ENCODE measurements at regions not wholly inside any gene's neighbourhood (a gene's known extent, or its start where the extent isn't known, plus 50 kb on each side); places are given as distances from the start of the nearest gene placed in this dataset.
"Not testable (repeated sequence)": the region's sequence is repeated elsewhere in the genome, so short reads cannot be mapped to it uniquely, and the experiment has no call there.

GRCh38 chr13:84745051-84745551 is 862.8 kb upstream of the SLITRK1 start:
- DNase-seq (ENCODE audit: low spot score), result no peak

- no peak for DNase-seq (ENCODE audit: low spot score)
Observed at GRCh38 chr13:84744203-84744602, 861.9 kb upstream of the SLITRK1 start.

GRCh38 chr13:84741253-84741652 is 859.0 kb upstream of the SLITRK1 start:
- no peak for DNase-seq (ENCODE audit: low spot score)

GRCh38 chr13:84739021-84739420 is 856.7 kb upstream of the SLITRK1 start:
- DNase-seq (ENCODE audit: low spot score), result no peak

GRCh38 chr13:84737661-84738060 is 855.4 kb upstream of the SLITRK1 start:
- no peak for DNase-seq (ENCODE audit: low spot score)

GRCh38 chr13:84730376-84730775 is 848.1 kb upstream of the SLITRK1 start:
- DNase-seq (ENCODE audit: low spot score), result no peak

GRCh38 chr13:84705982-84706710 is 823.9 kb upstream of the SLITRK1 start:
- DNase-seq (ENCODE audit: low spot score), result no peak

DNA sequence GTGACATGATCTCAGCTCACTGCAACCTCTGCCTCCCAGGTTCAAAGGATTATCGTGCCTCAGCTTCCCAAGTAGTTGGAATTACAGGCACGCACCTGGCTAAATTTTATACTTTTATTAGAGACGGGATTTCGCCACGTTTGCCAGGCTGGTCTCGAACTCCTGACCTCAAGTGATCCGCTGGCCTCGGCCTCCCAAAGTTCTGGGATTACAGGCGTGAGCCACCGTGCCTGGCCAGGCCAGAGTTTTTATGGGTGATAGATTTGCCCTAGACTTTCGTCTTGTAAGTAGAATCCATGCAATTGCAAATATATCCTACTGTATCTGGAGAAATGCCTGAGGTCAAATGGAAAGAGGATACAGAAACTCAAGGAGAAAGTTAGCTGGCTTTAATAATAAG is 819.9 kb upstream of the SLITRK1 start:
- DNase-seq (ENCODE audit: low spot score), result no peak

DNA sequence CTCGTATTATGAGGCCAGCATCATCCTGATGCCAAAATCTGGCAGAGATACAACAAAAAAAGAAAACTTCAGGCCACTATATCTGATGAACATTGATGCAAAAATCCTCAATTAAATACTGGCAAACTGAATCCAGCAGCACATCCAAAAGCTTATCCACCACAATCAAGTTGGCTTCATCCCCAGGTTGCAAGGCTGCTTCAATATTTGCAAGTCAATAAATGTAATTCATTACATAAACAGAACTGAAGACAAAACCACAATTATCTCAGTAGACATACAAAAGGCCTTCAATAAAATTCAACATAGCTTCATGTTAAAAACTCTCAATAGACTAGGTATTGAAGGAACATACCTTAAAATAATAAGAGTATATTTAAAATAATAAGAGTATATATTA is 815.3 kb upstream of the SLITRK1 start:
- not testable (repeated sequence) for DNase-seq (ENCODE audit: low spot score)

DNA sequence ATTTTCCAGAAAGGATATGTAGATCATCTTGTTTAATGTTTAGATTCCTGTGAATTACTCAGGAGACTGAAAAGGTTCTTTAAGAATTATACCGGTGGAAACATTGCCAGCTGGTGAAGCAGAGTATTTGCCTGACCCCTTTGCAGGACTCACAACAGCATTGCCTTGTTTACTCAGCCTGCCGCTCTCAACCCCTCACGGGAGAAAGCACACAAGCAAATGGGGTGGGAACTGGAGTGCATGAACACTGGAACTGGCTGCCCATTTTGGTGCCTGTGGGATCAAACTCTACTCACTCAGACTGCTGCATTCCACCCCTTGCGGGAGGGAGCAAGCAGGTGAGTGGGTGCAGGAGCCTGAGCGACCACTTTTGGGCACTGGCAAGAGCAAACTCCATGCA is 804.7 kb upstream of the SLITRK1 start:
- DNase-seq (ENCODE audit: low spot score), result no peak

DNA sequence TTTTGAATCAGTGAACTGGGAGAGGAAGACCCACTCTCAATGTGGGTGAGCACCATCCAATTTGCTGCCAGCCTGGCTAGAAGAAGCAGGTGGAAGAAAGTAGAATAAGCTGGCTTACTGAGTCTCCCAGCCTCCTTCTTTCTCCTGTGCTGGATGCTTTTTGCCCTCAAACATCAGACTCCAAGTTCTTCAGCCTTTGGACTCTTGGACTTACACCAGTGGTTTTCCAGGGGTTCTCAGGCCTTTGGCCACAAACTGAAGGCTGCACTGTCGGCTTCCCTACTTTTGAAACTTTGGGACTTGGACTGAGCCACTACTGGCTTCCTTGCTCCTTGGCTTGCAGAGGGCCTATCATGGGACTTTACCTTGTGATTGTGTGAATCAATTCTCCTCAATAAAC is 804.2 kb upstream of the SLITRK1 start:
- DNase-seq (ENCODE audit: low spot score), result no peak

- no peak for DNase-seq (ENCODE audit: low spot score)
Observed at GRCh38 chr13:84684804-84685203, 802.5 kb upstream of the SLITRK1 start.

- no peak for DNase-seq (ENCODE audit: low spot score)
Observed at GRCh38 chr13:84684048-84684662, 801.9 kb upstream of the SLITRK1 start.

DNA sequence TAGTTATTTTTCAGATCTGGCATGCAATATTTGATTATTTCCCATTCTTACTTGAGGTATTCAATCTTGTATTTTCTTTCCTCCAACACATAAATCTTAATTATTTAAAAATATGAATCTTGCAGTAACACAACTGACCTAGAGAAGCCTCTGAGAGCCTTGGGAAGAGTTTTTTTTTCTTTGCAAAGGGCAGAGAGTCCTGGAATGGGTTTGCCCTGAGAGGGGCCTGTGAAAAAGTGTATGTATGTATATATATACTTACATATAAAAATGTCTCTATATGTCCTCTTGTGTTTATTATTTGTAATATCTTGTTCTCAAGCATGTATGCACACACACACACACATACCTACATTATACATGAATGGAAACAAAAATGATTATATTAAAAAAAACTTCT is 801.2 kb upstream of the SLITRK1 start:
- DNase-seq (ENCODE audit: low spot score), result no peak

GRCh38 chr13:84677836-84678235 is 795.6 kb upstream of the SLITRK1 start:
- no peak for DNase-seq (ENCODE audit: low spot score)

- no peak for DNase-seq (ENCODE audit: low spot score)
Observed at GRCh38 chr13:84672616-84673015, 790.3 kb upstream of the SLITRK1 start.

- no peak for DNase-seq (ENCODE audit: low spot score)
Observed at GRCh38 chr13:84670245-84670644, 788.0 kb upstream of the SLITRK1 start.

DNA sequence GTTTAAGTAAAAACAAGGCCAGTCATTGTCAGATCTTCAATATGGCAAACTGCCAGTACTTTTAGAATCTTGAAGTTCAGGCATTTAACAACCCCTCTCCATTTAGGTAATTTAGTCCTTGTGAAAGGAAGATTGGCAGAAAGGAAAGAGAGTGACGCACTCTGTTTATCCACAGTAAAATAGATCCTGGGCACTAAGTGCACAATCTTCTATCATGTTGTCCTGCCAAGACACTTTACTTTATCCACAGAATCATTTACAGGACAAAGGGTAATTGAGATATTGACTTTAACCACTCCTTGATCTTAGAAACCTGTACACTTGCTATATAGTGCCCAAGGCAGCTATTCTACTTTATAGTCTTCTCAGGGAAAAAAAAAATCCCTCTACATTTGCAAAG is 786.4 kb upstream of the SLITRK1 start:
- DNase-seq (ENCODE audit: low spot score), result no peak

- DNase-seq (ENCODE audit: low spot score), result no peak
Observed at GRCh38 chr13:84662491-84662890, 780.2 kb upstream of the SLITRK1 start.

DNA sequence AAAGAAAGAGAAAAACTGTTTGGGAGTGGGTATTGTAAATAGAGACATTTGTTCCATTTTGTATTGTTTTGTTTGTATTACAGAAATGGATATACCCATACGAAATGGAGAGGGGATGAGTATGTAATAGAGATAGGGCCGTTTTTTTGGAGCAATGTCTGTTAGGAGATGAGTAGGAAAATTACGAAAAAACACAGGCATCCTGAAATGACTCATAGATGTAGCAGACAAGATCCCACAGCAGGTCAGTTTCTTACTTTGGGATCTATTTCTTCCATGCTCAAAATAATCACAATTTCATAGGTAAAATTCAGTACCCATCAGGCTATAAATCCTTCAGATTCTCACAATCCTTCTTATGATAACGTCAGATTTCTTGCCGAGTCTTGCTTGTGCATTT is 779.4 kb upstream of the SLITRK1 start:
- DNase-seq (ENCODE audit: low spot score), result no peak

- no peak for DNase-seq (ENCODE audit: low spot score)
Observed at GRCh38 chr13:84659359-84659661, 777.0 kb upstream of the SLITRK1 start.

GRCh38 chr13:84658491-84659358 is 776.5 kb upstream of the SLITRK1 start:
- DNase-seq (ENCODE audit: low spot score), result no peak

DNA sequence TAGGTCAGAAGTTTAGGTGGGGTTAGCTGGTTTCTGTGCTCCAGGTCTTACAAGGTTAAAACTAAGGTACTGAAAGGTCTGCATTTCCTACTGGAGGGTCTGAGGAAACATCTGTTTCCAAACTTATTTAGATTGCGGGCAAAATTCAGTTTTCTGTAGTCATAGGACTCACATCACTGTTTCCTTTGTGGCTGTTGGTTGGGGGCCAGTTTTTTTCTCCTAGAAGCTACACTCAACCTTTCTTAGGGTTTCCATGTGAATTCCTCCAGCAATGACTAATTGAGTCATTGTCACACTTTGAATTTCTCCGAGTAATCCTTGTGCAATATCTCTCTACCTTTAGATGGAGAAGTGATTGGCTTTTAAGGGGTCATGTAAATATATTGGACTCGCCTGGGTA is 773.4 kb upstream of the SLITRK1 start:
- no peak for DNase-seq (ENCODE audit: low spot score)
